GM23338 (cell line): ENCODE measurements at regions not wholly inside any gene's neighbourhood (a gene's known extent, or its start where the extent isn't known, plus 50 kb on each side); places are given as distances from the start of the nearest gene placed in this dataset.

Experiments used
- CREB1 ChIP-seq: fragments of 250-450 bp; sonication (Bioruptor Pico); IDR thresholded peaks from 2 replicates; pipeline ENCODE4 v1.5.0; 2020; ENCODE audit warnings: low read depth, mild to moderate bottlenecking, moderate library complexity
- EZH2 ChIP-seq: fragments of 200-600 bp; sonication (generic); IDR thresholded peaks from one replicate; pipeline ENCODE4 v1.8.0; 2017; ENCODE audit warnings: antibody characterized with exemption, mild to moderate bottlenecking, low read depth; ENCODE audit not compliant: unreplicated experiment
- EZH2phosphoT487 ChIP-seq: fragments of 200-600 bp; sonication (generic); IDR thresholded peaks from one replicate; pipeline ENCODE4 v1.8.1; 2018; ENCODE audit warnings: antibody characterized with exemption; ENCODE audit not compliant: unreplicated experiment
- JUNB ChIP-seq: IDR thresholded peaks from one replicate; pipeline ENCODE4 v1.6.1; 2016; ENCODE audit warnings: antibody characterized with exemption; ENCODE audit not compliant: unreplicated experiment
- NANOG ChIP-seq: IDR thresholded peaks from 2 replicates; pipeline ENCODE4 v1.6.1; 2016; ENCODE audit warnings: antibody characterized with exemption, borderline replicate concordance
- POLR2AphosphoS5 ChIP-seq: IDR thresholded peaks from 2 replicates; pipeline ENCODE4 v1.6.1; 2016; ENCODE audit warnings: antibody characterized with exemption, low read depth
- STAT1 ChIP-seq: IDR thresholded peaks from one replicate; pipeline ENCODE4 v1.6.1; 2016; ENCODE audit warnings: antibody characterized with exemption; ENCODE audit not compliant: unreplicated experiment
- ZNF114 ChIP-seq: fragments of 250-450 bp; sonication (Bioruptor Pico); IDR thresholded peaks from 2 replicates; pipeline ENCODE4 v1.5.0; 2020; ENCODE audit warnings: mild to moderate bottlenecking, moderate library complexity
- ZNF331 ChIP-seq: fragments of 250-450 bp; sonication (Bioruptor Pico); IDR thresholded peaks from 2 replicates; pipeline ENCODE4 v1.5.0; 2020; ENCODE audit warnings: low read depth, mild to moderate bottlenecking, moderate library complexity
- TF ChIP-seq, protein P1 (sequence below), 2 experiments: fragments of 200-600 bp in 1 of 2; sonication (generic) in 1 of 2; conservative IDR thresholded peaks; 2 replicates each; pipeline versions ENCODE4 v1.5.1 to v1.6.1; 2016 to 2017; ENCODE audit warnings: antibody characterized with exemption in 2 of 2, low read depth in 2 of 2, mild to moderate bottlenecking in 2 of 2, moderate library complexity in 1 of 2
- TF ChIP-seq, protein P2 (sequence below): IDR thresholded peaks from one replicate; pipeline ENCODE4 v1.6.1; 2018; ENCODE audit warnings: antibody characterized with exemption; ENCODE audit not compliant: unreplicated experiment
- TF ChIP-seq, protein P3 (sequence below): IDR thresholded peaks from 2 replicates; pipeline ENCODE4 v1.6.1; 2016; ENCODE audit warnings: antibody characterized with exemption
- TF ChIP-seq, protein P4 (sequence below): fragments of 250-450 bp; sonication (Bioruptor Pico); IDR thresholded peaks from 2 replicates; pipeline ENCODE4 v1.5.0; 2020; ENCODE audit warnings: mild to moderate bottlenecking, moderate library complexity

DNA sequence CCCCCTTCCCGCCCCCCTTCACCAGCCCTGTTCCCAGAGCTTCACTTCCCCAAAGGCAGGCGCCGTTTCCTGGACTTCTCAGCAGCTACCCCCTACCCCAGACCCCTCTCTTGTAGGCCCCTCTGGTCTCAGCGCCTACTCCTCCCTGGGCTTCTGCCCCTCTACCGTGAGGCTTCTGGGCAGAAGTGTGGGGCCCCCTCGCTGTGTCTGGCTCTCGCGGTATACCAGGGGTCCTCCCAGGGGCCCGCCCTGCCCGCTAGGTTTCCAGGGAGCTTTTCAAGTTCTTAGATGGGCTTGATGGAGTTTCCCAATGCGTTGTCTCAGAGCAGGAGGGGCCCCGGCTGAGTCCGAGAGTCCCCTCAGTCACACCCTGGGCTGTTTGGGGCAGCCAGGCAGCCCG lies 247.1 kb downstream of the SEC14L1 start:
- TF ChIP-seq CREB1 (no peak), EZH2 (no peak), POLR2AphosphoS5 (no peak), ZNF114 (no peak), NANOG (no peak), STAT1 (no peak), JUNB (no peak), EZH2phosphoT487 (no peak), ZNF331 (CRISPR knock-in tag) (no peak)
- TF ChIP-seq, protein P1, sequence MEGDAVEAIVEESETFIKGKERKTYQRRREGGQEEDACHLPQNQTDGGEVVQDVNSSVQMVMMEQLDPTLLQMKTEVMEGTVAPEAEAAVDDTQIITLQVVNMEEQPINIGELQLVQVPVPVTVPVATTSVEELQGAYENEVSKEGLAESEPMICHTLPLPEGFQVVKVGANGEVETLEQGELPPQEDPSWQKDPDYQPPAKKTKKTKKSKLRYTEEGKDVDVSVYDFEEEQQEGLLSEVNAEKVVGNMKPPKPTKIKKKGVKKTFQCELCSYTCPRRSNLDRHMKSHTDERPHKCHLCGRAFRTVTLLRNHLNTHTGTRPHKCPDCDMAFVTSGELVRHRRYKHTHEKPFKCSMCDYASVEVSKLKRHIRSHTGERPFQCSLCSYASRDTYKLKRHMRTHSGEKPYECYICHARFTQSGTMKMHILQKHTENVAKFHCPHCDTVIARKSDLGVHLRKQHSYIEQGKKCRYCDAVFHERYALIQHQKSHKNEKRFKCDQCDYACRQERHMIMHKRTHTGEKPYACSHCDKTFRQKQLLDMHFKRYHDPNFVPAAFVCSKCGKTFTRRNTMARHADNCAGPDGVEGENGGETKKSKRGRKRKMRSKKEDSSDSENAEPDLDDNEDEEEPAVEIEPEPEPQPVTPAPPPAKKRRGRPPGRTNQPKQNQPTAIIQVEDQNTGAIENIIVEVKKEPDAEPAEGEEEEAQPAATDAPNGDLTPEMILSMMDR (conservative IDR thresholded peaks at IDR 0.05; ENCODE audit: low read depth in 2 of 2): no peak
- TF ChIP-seq, protein P2, sequence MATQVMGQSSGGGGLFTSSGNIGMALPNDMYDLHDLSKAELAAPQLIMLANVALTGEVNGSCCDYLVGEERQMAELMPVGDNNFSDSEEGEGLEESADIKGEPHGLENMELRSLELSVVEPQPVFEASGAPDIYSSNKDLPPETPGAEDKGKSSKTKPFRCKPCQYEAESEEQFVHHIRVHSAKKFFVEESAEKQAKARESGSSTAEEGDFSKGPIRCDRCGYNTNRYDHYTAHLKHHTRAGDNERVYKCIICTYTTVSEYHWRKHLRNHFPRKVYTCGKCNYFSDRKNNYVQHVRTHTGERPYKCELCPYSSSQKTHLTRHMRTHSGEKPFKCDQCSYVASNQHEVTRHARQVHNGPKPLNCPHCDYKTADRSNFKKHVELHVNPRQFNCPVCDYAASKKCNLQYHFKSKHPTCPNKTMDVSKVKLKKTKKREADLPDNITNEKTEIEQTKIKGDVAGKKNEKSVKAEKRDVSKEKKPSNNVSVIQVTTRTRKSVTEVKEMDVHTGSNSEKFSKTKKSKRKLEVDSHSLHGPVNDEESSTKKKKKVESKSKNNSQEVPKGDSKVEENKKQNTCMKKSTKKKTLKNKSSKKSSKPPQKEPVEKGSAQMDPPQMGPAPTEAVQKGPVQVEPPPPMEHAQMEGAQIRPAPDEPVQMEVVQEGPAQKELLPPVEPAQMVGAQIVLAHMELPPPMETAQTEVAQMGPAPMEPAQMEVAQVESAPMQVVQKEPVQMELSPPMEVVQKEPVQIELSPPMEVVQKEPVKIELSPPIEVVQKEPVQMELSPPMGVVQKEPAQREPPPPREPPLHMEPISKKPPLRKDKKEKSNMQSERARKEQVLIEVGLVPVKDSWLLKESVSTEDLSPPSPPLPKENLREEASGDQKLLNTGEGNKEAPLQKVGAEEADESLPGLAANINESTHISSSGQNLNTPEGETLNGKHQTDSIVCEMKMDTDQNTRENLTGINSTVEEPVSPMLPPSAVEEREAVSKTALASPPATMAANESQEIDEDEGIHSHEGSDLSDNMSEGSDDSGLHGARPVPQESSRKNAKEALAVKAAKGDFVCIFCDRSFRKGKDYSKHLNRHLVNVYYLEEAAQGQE: no peak
- TF ChIP-seq, protein P3, sequence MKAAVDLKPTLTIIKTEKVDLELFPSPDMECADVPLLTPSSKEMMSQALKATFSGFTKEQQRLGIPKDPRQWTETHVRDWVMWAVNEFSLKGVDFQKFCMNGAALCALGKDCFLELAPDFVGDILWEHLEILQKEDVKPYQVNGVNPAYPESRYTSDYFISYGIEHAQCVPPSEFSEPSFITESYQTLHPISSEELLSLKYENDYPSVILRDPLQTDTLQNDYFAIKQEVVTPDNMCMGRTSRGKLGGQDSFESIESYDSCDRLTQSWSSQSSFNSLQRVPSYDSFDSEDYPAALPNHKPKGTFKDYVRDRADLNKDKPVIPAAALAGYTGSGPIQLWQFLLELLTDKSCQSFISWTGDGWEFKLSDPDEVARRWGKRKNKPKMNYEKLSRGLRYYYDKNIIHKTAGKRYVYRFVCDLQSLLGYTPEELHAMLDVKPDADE: no peak
- TF ChIP-seq, protein P4, sequence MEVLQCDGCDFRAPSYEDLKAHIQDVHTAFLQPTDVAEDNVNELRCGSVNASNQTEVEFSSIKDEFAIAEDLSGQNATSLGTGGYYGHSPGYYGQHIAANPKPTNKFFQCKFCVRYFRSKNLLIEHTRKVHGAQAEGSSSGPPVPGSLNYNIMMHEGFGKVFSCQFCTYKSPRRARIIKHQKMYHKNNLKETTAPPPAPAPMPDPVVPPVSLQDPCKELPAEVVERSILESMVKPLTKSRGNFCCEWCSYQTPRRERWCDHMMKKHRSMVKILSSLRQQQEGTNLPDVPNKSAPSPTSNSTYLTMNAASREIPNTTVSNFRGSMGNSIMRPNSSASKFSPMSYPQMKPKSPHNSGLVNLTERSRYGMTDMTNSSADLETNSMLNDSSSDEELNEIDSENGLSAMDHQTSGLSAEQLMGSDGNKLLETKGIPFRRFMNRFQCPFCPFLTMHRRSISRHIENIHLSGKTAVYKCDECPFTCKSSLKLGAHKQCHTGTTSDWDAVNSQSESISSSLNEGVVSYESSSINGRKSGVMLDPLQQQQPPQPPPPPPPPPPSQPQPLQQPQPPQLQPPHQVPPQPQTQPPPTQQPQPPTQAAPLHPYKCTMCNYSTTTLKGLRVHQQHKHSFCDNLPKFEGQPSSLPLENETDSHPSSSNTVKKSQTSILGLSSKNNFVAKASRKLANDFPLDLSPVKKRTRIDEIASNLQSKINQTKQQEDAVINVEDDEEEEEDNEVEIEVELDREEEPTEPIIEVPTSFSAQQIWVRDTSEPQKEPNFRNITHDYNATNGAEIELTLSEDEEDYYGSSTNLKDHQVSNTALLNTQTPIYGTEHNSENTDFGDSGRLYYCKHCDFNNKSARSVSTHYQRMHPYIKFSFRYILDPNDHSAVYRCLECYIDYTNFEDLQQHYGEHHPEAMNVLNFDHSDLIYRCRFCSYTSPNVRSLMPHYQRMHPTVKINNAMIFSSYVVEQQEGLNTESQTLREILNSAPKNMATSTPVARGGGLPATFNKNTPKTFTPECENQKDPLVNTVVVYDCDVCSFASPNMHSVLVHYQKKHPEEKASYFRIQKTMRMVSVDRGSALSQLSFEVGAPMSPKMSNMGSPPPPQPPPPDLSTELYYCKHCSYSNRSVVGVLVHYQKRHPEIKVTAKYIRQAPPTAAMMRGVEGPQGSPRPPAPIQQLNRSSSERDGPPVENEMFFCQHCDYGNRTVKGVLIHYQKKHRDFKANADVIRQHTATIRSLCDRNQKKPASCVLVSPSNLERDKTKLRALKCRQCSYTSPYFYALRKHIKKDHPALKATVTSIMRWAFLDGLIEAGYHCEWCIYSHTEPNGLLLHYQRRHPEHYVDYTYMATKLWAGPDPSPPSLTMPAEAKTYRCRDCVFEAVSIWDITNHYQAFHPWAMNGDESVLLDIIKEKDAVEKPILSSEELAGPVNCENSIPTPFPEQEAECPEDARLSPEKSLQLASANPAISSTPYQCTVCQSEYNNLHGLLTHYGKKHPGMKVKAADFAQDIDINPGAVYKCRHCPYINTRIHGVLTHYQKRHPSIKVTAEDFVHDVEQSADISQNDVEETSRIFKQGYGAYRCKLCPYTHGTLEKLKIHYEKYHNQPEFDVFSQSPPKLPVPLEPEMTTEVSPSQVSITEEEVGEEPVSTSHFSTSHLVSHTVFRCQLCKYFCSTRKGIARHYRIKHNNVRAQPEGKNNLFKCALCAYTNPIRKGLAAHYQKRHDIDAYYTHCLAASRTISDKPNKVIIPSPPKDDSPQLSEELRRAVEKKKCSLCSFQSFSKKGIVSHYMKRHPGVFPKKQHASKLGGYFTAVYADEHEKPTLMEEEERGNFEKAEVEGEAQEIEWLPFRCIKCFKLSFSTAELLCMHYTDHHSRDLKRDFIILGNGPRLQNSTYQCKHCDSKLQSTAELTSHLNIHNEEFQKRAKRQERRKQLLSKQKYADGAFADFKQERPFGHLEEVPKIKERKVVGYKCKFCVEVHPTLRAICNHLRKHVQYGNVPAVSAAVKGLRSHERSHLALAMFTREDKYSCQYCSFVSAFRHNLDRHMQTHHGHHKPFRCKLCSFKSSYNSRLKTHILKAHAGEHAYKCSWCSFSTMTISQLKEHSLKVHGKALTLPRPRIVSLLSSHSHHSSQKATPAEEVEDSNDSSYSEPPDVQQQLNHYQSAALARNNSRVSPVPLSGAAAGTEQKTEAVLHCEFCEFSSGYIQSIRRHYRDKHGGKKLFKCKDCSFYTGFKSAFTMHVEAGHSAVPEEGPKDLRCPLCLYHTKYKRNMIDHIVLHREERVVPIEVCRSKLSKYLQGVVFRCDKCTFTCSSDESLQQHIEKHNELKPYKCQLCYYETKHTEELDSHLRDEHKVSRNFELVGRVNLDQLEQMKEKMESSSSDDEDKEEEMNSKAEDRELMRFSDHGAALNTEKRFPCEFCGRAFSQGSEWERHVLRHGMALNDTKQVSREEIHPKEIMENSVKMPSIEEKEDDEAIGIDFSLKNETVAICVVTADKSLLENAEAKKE (CRISPR knock-in tag): no peak
